Effector CD8-positive, alpha-beta T cell (primary cell): ENCODE measurements at regions not wholly inside any gene's neighbourhood (a gene's known extent, or its start where the extent isn't known, plus 50 kb on each side); places are given as distances from the start of the nearest gene placed in this dataset.

ENCODE experiments used
- DNase-seq: peaks from one replicate; lab custom pipeline; 2025; lab: John Stamatoyannopoulos, UW

- no peak for DNase-seq
Measured at GRCh38 chr2:15042801-15043217, 410.3 kb downstream of the LRATD1 start.

DNA sequence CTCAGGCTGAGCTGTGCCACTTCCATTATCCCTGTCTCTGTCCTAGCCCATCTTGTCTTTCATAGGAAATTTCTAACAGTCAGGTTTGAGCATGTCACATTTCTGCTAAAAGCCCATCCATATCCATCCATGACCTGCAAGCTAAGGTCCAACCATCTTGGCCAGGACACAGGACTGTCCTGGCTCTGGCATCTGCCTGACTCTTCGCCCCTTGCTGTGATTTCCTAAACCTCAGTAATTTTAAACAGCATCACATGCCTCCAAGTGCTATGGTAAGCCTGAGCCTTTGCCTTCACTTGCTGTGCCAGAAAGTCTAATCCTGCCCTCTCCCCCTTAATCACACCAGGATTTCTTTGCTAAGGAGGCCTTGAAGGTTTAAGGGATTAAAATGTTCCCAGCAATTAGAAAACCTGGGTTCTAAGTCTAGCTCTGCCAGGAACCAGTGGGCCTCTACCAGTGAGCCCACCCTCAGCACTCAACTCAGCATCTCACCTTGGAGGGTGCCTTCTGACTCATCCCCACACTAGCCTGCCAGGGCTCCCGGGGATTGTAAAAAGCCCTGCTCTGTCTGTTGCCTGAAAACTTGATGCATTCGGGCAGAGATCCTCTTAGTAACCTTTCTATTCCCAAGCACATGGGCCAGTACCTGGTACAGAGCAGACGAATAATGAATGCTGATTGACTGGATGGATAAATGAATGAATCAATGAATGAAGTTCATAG, 411.0 kb downstream of the LRATD1 start:
- DNase-seq = no peak

DNA sequence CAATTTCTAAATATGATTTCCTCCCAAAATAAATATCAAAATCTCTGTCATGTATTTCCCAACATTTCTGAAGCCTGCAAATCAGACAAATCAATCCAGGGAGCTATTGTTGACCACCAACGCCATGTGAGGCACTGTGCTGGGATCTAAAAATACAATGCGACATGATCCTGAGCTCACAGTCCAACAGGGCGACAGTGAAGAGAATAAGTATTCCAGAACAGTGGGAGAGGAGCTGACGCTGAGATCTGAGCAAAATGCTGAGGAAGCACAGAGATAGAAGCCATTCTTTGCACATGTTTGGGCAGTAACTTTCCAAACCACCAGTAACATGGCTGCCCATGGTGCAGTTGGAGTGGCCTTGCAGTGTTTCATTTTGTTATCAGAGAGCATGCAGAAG, 412.5 kb downstream of the LRATD1 start:
- no peak for DNase-seq

GRCh38 chr2:15047184-15047583, 414.7 kb downstream of the LRATD1 start:
- DNase-seq = no peak

- DNase-seq = no peak
Measured at GRCh38 chr2:15048000-15048399, 415.5 kb downstream of the LRATD1 start.

GRCh38 chr2:15049096-15049993, 416.8 kb downstream of the LRATD1 start:
- no peak for DNase-seq

GRCh38 chr2:15050483-15050882, 418.0 kb downstream of the LRATD1 start:
- DNase-seq = no peak

DNA sequence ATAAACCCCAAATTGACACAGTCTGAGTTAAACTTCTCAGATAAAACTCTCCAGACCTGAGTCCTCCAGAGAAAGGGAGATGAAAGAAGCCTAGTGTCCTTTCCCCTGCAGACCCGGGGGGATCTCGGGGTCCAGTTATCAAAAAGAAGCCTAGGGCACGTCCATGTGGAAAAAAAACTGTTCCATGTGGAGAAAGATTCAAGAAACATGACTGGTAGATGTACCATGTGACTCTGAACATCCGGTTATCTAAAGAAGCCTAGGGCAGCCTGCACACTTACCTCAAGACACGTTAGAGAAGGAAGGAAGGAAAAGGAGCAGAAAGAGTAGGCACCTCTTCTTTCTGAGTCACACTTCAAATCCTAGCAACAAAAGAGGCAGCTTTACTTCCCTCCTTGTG, 421.0 kb downstream of the LRATD1 start:
- DNase-seq = no peak

- no peak for DNase-seq
Measured at GRCh38 chr2:15058015-15058720, 425.7 kb downstream of the LRATD1 start.

- no peak for DNase-seq
Measured at GRCh38 chr2:15058721-15059157, 426.2 kb downstream of the LRATD1 start.

DNA sequence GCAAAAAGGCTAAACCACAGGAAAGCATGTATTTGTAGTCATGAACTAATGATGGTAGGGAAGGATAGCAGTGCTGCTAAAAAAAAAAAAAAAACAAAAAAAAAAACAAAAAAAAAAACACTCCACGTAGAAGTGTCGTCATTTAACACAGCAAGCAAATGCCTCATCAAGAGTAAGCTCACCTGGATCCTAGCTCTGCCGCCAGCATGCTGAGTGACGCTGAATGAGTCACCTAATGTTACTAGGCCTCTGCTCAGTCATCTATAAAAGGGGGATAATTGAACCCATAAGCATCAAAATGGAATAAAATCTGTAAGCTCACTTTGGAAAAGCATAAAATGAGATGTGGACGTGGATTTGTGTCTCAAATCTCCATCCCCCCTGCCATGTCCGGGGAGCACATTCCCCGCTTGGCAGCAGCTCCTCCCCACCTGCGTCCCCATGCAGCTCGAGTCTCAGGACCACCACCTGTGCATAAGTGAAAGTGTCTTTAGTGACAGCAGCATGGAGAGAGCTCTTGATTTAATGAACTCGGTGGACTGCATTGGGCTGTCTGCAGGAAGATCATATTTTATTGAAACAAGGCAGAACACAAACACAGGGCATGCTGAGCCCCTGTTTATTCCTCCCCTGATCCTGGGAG, 427.5 kb downstream of the LRATD1 start:
- DNase-seq = no peak

DNA sequence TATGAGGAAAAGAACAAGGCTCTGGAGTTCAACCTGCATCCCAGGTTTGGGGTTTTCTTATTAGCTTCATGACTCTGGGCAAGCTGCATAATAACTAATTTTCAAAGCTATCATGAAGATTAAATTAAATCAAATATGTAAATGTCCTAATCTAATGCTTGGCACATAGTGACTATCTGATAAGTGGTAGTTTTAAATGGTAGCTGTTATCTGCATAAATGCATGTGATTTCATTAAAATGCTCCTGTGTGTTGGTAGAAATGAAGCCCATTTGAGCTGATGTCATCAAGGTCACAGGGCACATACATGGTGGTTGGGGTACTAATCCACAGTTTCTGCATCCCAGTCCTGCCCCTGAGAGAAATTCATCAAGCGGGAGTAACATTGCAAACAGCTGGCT, 428.8 kb downstream of the LRATD1 start:
- no peak for DNase-seq

- DNase-seq = no peak
Measured at GRCh38 chr2:15066138-15066537, 433.6 kb downstream of the LRATD1 start.

- DNase-seq = no peak
Measured at GRCh38 chr2:15069149-15069548, 436.6 kb downstream of the LRATD1 start.

GRCh38 chr2:15072836-15073235, 440.3 kb downstream of the LRATD1 start:
- no peak for DNase-seq

- no peak for DNase-seq
Measured at GRCh38 chr2:15073664-15074063, 441.1 kb downstream of the LRATD1 start.

GRCh38 chr2:15074319-15074718, 441.8 kb downstream of the LRATD1 start:
- no peak for DNase-seq

DNA sequence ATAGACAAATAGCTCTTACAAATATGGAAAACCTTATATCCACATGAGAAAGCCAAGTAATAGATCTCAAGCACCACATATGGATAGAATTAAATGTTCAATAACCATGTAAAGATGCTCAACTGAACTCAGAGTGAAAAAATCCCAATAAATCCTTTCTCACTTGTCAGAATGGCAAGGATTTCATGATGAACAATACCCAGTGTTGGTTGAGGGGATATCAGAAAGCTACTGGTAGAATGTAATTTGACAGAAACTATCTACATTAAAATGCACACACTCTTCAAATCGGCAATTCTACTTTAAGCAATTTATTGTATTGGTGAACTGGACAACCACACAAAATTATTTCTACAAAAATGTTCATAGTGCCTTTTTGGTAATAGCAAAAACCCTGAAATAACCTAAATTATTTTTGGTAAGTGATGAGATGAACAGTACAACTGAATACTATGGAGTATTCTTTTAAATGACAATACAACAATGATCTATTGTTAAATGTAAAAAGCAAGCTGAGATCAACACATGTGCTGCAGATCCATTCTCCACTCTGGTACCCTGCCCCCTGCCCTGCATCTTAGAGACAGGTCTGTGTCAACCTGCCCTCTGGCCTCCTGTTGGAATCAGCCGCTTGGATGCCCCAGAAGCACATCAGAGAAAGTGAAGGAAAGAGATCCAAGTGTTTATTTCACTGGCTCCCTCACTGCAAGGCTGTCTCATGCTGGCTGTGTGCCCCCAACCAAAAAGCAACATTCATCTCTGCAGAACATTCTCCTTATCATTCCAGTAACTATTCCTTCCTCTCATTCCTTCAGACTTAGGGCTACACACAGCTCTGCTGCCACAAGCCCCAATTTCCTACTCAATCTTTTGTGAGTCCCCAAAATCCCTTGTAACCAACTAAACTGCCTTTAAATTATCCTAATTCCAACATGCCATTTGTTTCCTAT, 442.5 kb downstream of the LRATD1 start:
- no peak for DNase-seq

GRCh38 chr2:15076668-15077067, 444.2 kb downstream of the LRATD1 start:
- DNase-seq = no peak

- no peak for DNase-seq
Measured at GRCh38 chr2:15081356-15081755, 448.8 kb downstream of the LRATD1 start.
